H9 (cell line): ENCODE measurements at regions not wholly inside any gene's neighbourhood (a gene's known extent, or its start where the extent isn't known, plus 50 kb on each side); places are given as distances from the start of the nearest gene placed in this dataset.

Source experiments
- DNase-seq: peaks from one replicate; pipeline ENCODE4 v3.0.0-alpha.2; 2017
- H2AFZ ChIP-seq: one replicate; pipeline ENCODE4 v1.6.1; 2013; ENCODE audit warnings: mild to moderate bottlenecking, low read length, control low read depth, moderate library complexity
- H2AK5ac ChIP-seq: 2 replicates; pipeline ENCODE4 v1.6.1; 2013; ENCODE audit warnings: low read length, control low read depth, mixed read lengths; ENCODE audit not compliant: insufficient read length
- H2BK120ac ChIP-seq: one replicate; pipeline ENCODE4 v1.6.1; 2013; ENCODE audit warnings: low read depth, mild to moderate bottlenecking, low read length, control low read depth, inconsistent platforms; ENCODE audit not compliant: poor library complexity, severe bottlenecking
- H2BK12ac ChIP-seq: 2 replicates; pipeline ENCODE4 v1.6.1; 2013; ENCODE audit warnings: low read length, control low read depth, mixed read lengths, low read depth; ENCODE audit not compliant: insufficient read length
- H2BK15ac ChIP-seq: 2 replicates; pipeline ENCODE4 v1.6.1; 2013; ENCODE audit warnings: low read depth, low read length, control low read depth
- H2BK20ac ChIP-seq: one replicate; pipeline ENCODE4 v1.6.1; 2013; ENCODE audit warnings: low read depth, mild to moderate bottlenecking, low read length, control low read depth, inconsistent platforms; ENCODE audit not compliant: poor library complexity, severe bottlenecking
- H2BK5ac ChIP-seq: 2 replicates; pipeline ENCODE4 v1.6.1; 2013; ENCODE audit warnings: low read length, control low read depth, mixed read lengths; ENCODE audit not compliant: insufficient read length
- H3K14ac ChIP-seq: 2 replicates; pipeline ENCODE4 v1.6.1; 2013; ENCODE audit warnings: low read length, control low read depth; ENCODE audit not compliant: insufficient read depth
- H3K18ac ChIP-seq: 2 replicates; pipeline ENCODE4 v1.6.1; 2013; ENCODE audit warnings: low read depth, mild to moderate bottlenecking, mixed read lengths, low read length, control low read depth; ENCODE audit not compliant: insufficient read length
- H3K23ac ChIP-seq: 2 replicates; pipeline ENCODE4 v1.6.1; 2013; ENCODE audit warnings: low read length, control low read depth, mixed read lengths, low read depth; ENCODE audit not compliant: insufficient read length
- H3K23me2 ChIP-seq: 2 replicates; pipeline ENCODE4 v1.6.1; 2013; ENCODE audit warnings: low read depth, mild to moderate bottlenecking, mixed read lengths, low read length, control low read depth; ENCODE audit not compliant: insufficient read length, poor library complexity, severe bottlenecking
- H3K27ac ChIP-seq: 2 replicates; pipeline ENCODE4 v1.5.1; 2013; ENCODE audit warnings: low read length, control low read depth, mixed read lengths, low read depth; ENCODE audit not compliant: insufficient read length
- H3K27me3 ChIP-seq: 2 replicates; pipeline ENCODE4 v1.6.1; 2013; ENCODE audit warnings: low read length, control low read depth, inconsistent platforms; ENCODE audit not compliant: insufficient read depth
- H3K4ac ChIP-seq: 2 replicates; pipeline ENCODE4 v1.6.1; 2013; ENCODE audit warnings: low read depth, mild to moderate bottlenecking, control low read depth, inconsistent platforms, low read length, moderate library complexity
- H3K4me1 ChIP-seq: 2 replicates; pipeline ENCODE4 v1.6.1; 2013; ENCODE audit warnings: low read length, control low read depth, inconsistent platforms; ENCODE audit not compliant: insufficient read depth
- H3K4me2 ChIP-seq: 2 replicates; pipeline ENCODE4 v1.6.1; 2013; ENCODE audit warnings: low read length, control low read depth, mixed read lengths; ENCODE audit not compliant: insufficient read length, insufficient read depth
- H3K56ac ChIP-seq: 2 replicates; pipeline ENCODE4 v1.6.1; 2013; ENCODE audit warnings: low read depth, mild to moderate bottlenecking, mixed read lengths, low read length, control low read depth; ENCODE audit not compliant: insufficient read length
- H3K79me1 ChIP-seq: 2 replicates; pipeline ENCODE4 v1.6.1; 2013; ENCODE audit warnings: low read depth, mild to moderate bottlenecking, moderate library complexity, low read length, control low read depth, inconsistent platforms; ENCODE audit not compliant: insufficient read depth, poor library complexity, severe bottlenecking
- H3K79me2 ChIP-seq: 2 replicates; pipeline ENCODE4 v1.6.1; 2013; ENCODE audit warnings: low read length, control low read depth, inconsistent platforms; ENCODE audit not compliant: insufficient read depth
- H3K9ac ChIP-seq: 2 replicates; pipeline ENCODE4 v1.6.1; 2013; ENCODE audit warnings: low read length, control low read depth, mixed read lengths; ENCODE audit not compliant: insufficient read length; ENCODE audit errors: extremely low read depth
- H3K9me3 ChIP-seq: one replicate; pipeline ENCODE4 v1.6.1; 2013; ENCODE audit warnings: low read depth, low read length, inconsistent platforms; ENCODE audit not compliant: control insufficient read depth
- H3T11ph ChIP-seq: one replicate; pipeline ENCODE4 v1.6.1; 2013; ENCODE audit warnings: mild to moderate bottlenecking, low read length, control low read depth, inconsistent platforms
- H4K20me1 ChIP-seq: one replicate; pipeline ENCODE4 v1.6.1; 2013; ENCODE audit not compliant: control insufficient read depth, insufficient read length, insufficient read depth
- H4K5ac ChIP-seq: 2 replicates; pipeline ENCODE4 v1.6.1; 2013; ENCODE audit warnings: low read depth, mild to moderate bottlenecking, mixed read lengths, low read length, control low read depth; ENCODE audit not compliant: insufficient read length
- H4K8ac ChIP-seq: replicated peaks from 2 replicates; pipeline ENCODE4 v1.6.1; 2013; ENCODE audit warnings: low read length, control low read depth, mixed read lengths, low read depth; ENCODE audit not compliant: insufficient read length
- H4K91ac ChIP-seq: 2 replicates; pipeline ENCODE4 v1.6.1; 2013; ENCODE audit warnings: low read depth, mild to moderate bottlenecking, moderate library complexity, mixed read lengths, low read length, control low read depth; ENCODE audit not compliant: insufficient read length
- H3K27ac Mint-ChIP-seq, 3 experiments: 2 replicates in 2 of 3; 3 replicates in 1 of 3; pipeline ENCODE4 v1.8.0; 2020 to 2021; ENCODE audit warnings: mixed read lengths in 3 of 3, mild to moderate bottlenecking in 1 of 3, moderate library complexity in 1 of 3
- H3K27me3 Mint-ChIP-seq: 2 replicates; pipeline ENCODE4 v1.8.0; 2021; ENCODE audit warnings: low read depth, mild to moderate bottlenecking, moderate library complexity, mixed read lengths
- H3K36me3 Mint-ChIP-seq, 3 experiments: 2 replicates in 2 of 3; 3 replicates in 1 of 3; pipeline ENCODE4 v1.8.0; 2020 to 2021; ENCODE audit warnings: low read depth in 3 of 3, mixed read lengths in 3 of 3; ENCODE audit not compliant: insufficient read depth in 1 of 3
- H3K4me1 Mint-ChIP-seq, 2 experiments: 2 replicates each; pipeline ENCODE4 v1.8.0; 2020; ENCODE audit warnings: mixed read lengths in 2 of 2
- H3K4me3 Mint-ChIP-seq, 2 experiments: 2 replicates in 1 of 2; 3 replicates in 1 of 2; pipeline ENCODE4 v1.8.0; 2020 to 2021; ENCODE audit warnings: mild to moderate bottlenecking in 2 of 2, mixed read lengths in 2 of 2, moderate library complexity in 1 of 2
- H3K9me3 Mint-ChIP-seq, 2 experiments: 2 replicates in 1 of 2; 3 replicates in 1 of 2; pipeline ENCODE4 v1.8.0; 2020; ENCODE audit warnings: mild to moderate bottlenecking in 2 of 2, mixed read lengths in 2 of 2, moderate library complexity in 1 of 2
- WGBS: extraction: QIAGEN DNeasy Blood & Tissue Kit; methylation state at CpG from one replicate; pipeline ENCODE4 v1.1.7; 2013; ENCODE audit warnings: missing lambda C conversion rate, low lambda C conversion rate, mixed read lengths; ENCODE audit not compliant: insufficient read length; ENCODE audit errors: extremely low coverage; 5-methylcytosine and 5-hydroxymethylcytosine counted together
- TF ChIP-seq, protein P1 (sequence below): fragments of 200-600 bp; sonication (generic); conservative IDR thresholded peaks from 3 replicates; pipeline ENCODE4 v1.8.0; 2021; ENCODE audit warnings: antibody characterized with exemption, mild to moderate bottlenecking

DNA sequence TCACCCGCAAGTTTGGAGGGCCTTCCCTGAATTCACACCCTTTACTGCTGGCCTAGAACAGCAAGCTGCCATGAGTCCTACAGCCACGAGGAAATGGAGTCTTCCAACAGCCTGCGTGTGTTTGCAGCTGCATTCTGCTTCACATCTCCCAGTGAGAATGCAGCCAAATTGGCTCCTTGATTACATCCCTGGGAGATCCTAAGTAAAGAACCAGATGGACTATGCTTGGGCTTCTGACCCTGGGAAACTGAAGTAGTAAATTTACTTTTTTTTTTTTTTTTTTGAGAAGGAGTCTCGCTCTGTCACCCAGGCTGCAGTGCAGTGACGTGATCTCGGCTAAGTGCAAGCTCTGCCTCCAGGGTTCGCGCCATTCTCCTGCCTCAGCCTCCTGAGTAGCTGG, 617.0 kb upstream of the CDH18 start:
- H2BK20ac ChIP-seq, result no peak overlapping the region
- no peak overlapping the region for H2AK5ac ChIP-seq
- H3K9me3 ChIP-seq, result no peaks in the 10 kb centered on the region
- no peaks in the 10 kb centered on the region for H3K79me1 ChIP-seq
- no peak overlapping the region for H2BK12ac ChIP-seq
- Mint-ChIP-seq H3K4me3 (no peak overlapping the region), H3K36me3 (peaks cover 0 to 5% (median 0%) of the 10 kb centered on the region in 3 experiments; a peak in 2 of 7 replicates), H3K27me3 (no peaks in the 10 kb centered on the region; the same call in 1 of the 2 replicates), H3K27ac (no peak overlapping the region), H3K4me1 (peaks cover 17 to 18% of the 10 kb centered on the region in 2 experiments), H3K9me3 (peaks cover 3 to 7% of the 10 kb centered on the region in 2 experiments; a peak in 3 of 5 replicates)
- H3K4me1 ChIP-seq, result no peaks in the 10 kb centered on the region; the same call in 1 of the 2 replicates
- H3K56ac ChIP-seq, result no peak overlapping the region
- no peak overlapping the region for H2BK120ac ChIP-seq
- no peak overlapping the region for H3K14ac ChIP-seq
- TF ChIP-seq, protein P1, sequence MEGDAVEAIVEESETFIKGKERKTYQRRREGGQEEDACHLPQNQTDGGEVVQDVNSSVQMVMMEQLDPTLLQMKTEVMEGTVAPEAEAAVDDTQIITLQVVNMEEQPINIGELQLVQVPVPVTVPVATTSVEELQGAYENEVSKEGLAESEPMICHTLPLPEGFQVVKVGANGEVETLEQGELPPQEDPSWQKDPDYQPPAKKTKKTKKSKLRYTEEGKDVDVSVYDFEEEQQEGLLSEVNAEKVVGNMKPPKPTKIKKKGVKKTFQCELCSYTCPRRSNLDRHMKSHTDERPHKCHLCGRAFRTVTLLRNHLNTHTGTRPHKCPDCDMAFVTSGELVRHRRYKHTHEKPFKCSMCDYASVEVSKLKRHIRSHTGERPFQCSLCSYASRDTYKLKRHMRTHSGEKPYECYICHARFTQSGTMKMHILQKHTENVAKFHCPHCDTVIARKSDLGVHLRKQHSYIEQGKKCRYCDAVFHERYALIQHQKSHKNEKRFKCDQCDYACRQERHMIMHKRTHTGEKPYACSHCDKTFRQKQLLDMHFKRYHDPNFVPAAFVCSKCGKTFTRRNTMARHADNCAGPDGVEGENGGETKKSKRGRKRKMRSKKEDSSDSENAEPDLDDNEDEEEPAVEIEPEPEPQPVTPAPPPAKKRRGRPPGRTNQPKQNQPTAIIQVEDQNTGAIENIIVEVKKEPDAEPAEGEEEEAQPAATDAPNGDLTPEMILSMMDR, result no peak
- H3K23ac ChIP-seq, result no peak overlapping the region
- no peak overlapping the region for H4K8ac ChIP-seq
- H3K23me2 ChIP-seq, result no peaks in the 10 kb centered on the region
- no CpG with 5 or more reads among the region's 8 CpGs for WGBS
- no peak overlapping the region for H3K4me2 ChIP-seq
- H4K5ac ChIP-seq, result no peak overlapping the region
- H2AFZ ChIP-seq, result no peak overlapping the region
- H3T11ph ChIP-seq, result no peak overlapping the region
- H2BK15ac ChIP-seq, result no peak overlapping the region
- no peaks in the 10 kb centered on the region for H4K20me1 ChIP-seq
- H3K27me3 ChIP-seq, result no peaks in the 10 kb centered on the region
- no peak overlapping the region for H2BK5ac ChIP-seq
- no peak overlapping the region for H3K27ac ChIP-seq
- no peak overlapping the region for H3K9ac ChIP-seq
- no peak overlapping the region for H3K18ac ChIP-seq
- no peak overlapping the region for H4K91ac ChIP-seq
- DNase-seq, result no peak
- H3K79me2 ChIP-seq, result no peaks in the 10 kb centered on the region
- H3K4ac ChIP-seq, result no peak overlapping the region
